NK-92 (cell line): ENCODE measurements at regions not wholly inside any gene's neighbourhood (a gene's known extent, or its start where the extent isn't known, plus 50 kb on each side); places are given as distances from the start of the nearest gene placed in this dataset.
"Not testable (repeated sequence)": the region's sequence is repeated elsewhere in the genome, so short reads cannot be mapped to it uniquely, and the experiment has no call there.

ENCODE experiments used
- DNase-seq: peaks from one replicate; lab custom pipeline; 2025; ENCODE audit not compliant: unreplicated experiment; lab: John Stamatoyannopoulos, UW

GRCh38 chr2:125185691-125186270 is 1160.7 kb downstream of the CNTNAP5 start:
- no peak for DNase-seq

DNA sequence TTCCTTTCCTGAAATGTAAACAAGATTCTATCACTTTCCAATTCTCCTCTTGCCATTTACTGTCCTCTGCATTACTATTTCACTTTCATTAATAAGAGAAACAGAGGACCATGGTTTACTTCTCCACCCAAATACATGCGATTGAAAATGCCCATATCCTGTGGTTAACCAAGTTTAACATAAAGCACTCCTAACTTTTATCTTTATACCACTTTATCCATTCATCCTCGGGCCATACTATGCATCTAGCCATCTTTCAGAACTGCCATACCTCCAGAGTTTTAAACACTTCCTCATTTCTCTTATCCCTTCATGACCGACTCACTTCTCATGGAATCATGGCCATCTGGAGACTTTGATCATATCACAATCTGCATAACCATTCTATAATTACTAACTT is 1182.3 kb downstream of the CNTNAP5 start:
- no peak for DNase-seq

DNA sequence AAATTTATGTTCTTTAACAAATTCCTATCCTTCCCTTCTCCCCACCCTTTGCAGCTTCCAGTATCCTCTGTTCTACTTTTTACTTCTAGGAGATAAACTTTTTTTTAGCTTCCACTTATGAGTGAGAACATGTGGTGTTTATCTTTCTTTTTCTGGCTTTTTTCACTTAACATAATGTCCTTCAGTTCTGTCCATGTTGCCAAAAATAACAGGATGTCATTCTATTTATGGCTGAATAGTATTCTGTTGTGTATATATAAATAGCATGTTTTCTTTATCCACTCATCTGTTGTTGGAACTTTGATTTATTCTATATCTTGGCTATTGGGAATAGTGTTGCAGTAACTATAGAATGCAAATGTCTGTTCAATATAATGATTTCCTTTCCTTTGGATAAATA is 1191.2 kb downstream of the CNTNAP5 start:
- DNase-seq = no peak

GRCh38 chr2:125224188-125224587 is 1199.1 kb downstream of the CNTNAP5 start:
- DNase-seq = no peak

GRCh38 chr2:125224830-125225229 is 1199.7 kb downstream of the CNTNAP5 start:
- no peak for DNase-seq

GRCh38 chr2:125227843-125228392 is 1202.8 kb downstream of the CNTNAP5 start:
- no peak for DNase-seq

DNA sequence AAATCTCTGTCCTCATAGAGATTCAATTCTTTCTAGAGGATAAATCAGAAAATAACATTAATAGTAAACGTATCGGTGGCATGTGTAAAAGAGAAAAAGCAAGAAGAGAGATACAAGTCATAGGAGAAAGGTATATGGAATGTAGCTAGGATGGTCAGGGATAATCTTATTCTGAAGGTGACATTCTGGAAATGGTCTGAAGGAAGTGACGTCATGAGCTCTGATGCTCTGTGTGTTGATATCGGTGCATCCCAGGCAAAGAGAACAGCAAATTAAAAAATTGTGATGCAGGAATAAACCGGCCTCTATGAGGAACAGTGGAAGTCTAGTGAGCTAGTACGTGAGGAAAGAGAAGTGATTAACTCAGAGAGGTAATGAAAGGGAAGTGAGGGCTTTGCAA is 1215.8 kb downstream of the CNTNAP5 start:
- no peak for DNase-seq

DNA sequence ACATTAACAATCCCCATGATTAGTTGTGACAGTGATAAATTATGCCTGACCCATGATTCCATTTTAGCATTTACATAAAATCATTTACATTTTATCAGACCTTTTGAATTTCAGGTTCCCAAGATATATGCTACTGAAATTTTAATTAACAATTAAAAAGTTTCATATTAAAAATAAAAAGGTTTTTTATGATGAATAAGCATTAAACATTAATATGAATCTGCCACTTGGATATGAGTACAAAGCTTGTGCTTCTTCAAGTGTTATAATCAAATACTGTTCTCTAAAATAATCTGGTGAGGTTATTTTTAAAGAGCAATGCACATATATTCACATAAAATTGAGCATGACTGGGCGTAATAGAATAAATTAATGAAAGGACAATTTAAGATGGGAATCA is 1218.0 kb downstream of the CNTNAP5 start:
- DNase-seq = no peak

GRCh38 chr2:125254010-125254409 is 1228.9 kb downstream of the CNTNAP5 start:
- DNase-seq = no peak

GRCh38 chr2:125259451-125259850 is 1234.4 kb downstream of the CNTNAP5 start:
- DNase-seq = no peak

DNA sequence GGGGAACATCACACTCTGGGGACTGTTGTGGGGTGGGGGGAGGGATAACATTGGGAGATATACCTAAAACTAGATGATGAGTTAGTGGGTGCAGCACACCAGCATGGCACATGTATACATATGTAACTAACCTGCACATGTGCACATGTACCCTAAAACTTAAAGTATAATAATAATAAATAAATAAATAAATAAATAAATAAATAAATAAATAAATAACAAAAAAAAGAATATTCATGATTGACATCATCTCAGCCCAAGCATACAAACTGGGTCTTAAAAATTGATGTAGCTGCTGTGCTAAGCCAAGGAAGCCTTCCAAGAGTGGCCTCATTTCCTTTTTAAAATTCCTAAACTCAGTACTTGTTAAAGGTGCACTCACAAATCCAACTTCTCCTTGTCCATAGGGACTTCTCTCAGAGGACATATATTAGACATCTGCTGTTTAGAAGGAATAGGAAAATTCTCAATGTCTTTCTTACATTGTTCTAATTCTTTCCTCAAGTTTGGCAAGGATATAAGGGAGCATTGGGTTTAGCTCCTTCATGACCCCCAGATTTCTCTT is 1235.4 kb downstream of the CNTNAP5 start:
- DNase-seq = not testable (repeated sequence)

- no peak for DNase-seq
Measured at GRCh38 chr2:125264453-125264852, 1239.4 kb downstream of the CNTNAP5 start.

GRCh38 chr2:125267683-125268082 is 1242.6 kb downstream of the CNTNAP5 start:
- no peak for DNase-seq

GRCh38 chr2:125272651-125273050 is 1247.6 kb downstream of the CNTNAP5 start:
- no peak for DNase-seq

- no peak for DNase-seq
Measured at GRCh38 chr2:125274718-125275117, 1249.6 kb downstream of the CNTNAP5 start.

DNA sequence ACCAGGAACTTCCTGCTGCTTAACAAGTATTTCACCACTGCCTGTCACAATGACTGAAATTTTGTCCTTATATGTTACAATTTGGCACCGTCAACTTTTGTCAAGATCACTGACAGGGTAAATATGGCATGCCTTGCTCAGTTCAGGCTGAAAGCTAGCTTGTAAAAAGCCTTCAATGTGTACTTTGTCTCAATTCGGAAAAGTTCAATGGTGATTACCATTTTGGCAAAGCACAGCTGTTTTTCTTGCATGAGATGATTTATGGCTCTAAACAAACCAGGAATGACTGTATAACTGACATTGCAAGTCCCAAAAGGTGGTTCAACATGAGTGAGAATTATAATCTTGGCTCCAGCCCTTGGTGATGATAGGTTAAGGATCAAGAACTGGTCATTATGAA is 1255.2 kb downstream of the CNTNAP5 start:
- DNase-seq = no peak

DNA sequence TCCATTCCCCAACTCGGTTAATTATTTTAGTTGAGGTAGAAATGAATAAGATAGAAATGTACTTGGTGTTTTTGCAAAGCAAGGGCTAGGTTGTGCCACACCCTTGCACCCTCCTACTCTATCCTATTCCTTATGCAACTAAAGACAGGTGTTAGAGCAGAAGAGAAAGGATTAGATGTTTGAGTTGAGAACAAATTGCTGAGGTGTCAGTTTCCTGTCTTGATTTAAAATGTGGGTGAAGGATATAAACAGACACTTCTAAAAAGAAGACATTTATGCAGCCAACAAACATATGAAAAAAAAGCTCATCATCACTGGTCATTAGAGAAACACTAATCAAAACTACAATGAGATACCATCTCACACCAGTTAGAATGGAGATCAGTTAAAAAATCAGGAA is 1256.2 kb downstream of the CNTNAP5 start:
- no peak for DNase-seq

DNA sequence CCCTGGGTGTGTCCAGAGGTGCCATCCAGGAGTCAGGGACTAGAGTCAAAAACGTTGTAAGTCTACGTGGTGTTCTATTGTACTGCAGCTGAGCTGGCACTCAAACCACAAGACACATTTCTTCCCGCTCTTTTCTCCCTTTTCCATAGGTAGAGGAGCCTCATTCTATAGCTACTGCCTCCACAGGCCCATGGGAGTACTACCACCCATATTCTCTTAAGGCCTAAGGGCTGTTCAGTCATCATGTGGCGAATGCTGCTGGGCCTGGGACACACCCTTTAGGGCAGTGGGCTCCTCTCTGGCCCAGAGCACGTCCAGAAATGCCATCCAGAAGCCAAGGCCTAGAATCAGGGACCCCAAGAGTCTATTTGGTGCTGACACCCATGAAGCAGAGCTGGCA is 1271.7 kb downstream of the CNTNAP5 start:
- no peak for DNase-seq

DNA sequence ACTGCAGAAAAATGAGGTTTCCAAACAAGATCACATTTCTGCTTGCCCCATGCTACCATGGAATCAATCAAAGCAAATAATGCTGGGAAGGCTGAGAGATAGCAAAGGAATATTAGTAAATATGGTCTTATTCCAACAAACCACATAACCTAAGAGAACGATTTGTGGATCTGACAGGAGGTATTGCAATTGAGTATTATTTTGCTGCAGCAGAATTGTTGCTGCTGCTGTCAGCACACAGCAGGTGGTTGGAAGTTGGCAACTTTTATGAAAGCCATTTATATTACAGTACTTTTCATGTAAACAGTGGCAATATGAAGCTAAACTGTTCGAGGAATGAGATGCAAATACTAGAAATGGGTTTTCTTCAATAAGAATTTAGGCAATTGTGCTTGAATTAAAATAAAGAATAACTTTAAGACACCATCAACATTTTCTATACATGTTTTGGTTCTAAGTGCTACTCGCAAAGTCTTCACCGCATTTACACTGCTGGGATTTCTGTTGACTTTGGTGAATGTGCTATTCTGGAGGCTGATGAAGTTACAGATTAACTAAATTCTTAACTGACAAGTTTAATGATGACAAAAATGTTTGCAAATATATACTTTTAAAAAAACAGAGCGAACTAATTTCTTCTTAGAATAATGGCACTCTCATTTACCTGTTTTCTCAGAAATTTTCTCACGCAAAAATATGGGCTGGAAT is 1285.7 kb downstream of the CNTNAP5 start:
- DNase-seq = no peak

DNA sequence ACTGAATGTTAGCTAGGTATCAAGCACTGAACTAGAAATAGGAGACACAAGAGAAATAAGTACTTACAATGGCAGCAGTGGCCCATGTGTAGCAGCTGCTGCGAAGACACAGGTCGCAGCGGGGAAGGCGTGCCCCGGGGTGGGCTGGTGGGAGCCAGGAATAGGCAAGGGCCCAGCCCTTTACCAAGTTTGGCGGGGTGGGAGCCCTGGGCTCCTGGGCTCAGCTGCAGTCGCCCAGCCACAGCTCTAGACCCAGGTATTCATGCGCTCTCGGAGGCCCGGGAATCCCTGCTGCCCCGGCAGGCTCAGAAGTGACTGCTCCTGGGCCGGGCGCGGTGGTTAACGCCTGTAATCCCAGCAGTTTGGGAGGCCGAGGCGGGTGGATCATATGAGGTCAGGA is 1287.3 kb downstream of the CNTNAP5 start:
- no peak for DNase-seq

DNA sequence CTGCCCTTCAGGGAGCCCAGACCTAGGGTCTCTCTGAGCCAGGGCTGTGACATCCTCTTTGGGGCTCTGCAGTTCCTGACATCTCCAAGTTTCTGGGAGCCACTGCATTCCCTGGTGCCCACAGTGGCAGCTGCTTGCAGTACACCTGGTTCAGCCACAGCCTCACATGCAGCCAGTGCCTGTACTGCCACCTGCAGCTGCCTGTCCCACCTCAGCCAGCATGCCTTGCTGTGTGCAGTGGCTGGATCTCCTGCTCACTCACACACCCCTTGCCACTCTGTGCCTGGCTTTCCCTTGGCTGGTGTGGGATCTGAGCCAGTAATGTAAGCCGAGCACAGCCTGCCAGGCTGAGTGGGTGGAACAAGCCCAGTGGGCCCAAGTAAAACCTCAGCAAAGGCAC is 1288.7 kb downstream of the CNTNAP5 start:
- DNase-seq = no peak

- no peak for DNase-seq
Measured at GRCh38 chr2:125318740-125319139, 1293.7 kb downstream of the CNTNAP5 start.
